OCI-LY3 (cell line): ENCODE measurements at regions not wholly inside any gene's neighbourhood (a gene's known extent, or its start where the extent isn't known, plus 50 kb on each side); places are given as distances from the start of the nearest gene placed in this dataset.

ENCODE experiments used
- CTCF ChIP-seq: fragments of 200-600, 300-600 bp; sonication (generic); IDR thresholded peaks from 2 replicates; pipeline ENCODE4 v1.5.1; 2014; ENCODE audit warnings: antibody characterized with exemption, low read length, low read depth
- EZH2phosphoT487 ChIP-seq: fragments of 200-600 bp; shearing (Covaris generic); IDR thresholded peaks from 2 replicates; pipeline ENCODE4 v1.6.1; 2018; ENCODE audit warnings: antibody characterized with exemption, mixed run types, low read depth

DNA sequence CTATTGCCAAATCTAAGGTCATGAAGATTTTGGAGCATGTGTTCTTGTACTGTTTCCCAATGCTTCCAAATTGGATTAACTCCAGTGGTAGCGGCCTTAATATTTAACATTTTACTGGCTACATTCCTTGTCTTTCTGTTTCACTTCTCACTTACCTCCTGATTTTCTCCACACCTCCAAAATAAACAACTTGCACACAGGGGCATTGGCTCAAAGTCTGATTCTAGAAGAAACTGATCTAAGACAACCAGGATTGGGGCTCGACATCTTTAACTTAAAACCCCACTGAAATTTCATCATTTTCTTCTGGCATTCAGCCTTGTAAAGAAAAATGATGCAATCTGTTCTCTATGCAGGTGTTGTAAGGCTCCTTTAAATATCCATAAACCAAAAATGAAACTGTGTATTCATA, 557.9 kb upstream of the ID4 start:
- TF ChIP-seq CTCF (no peak), EZH2phosphoT487 (no peak)
